ENCODE measurements at regions not wholly inside any gene's neighbourhood (a gene's known extent, or its start where the extent isn't known, plus 50 kb on each side); places are given as distances from the start of the nearest gene placed in this dataset.

DNA sequence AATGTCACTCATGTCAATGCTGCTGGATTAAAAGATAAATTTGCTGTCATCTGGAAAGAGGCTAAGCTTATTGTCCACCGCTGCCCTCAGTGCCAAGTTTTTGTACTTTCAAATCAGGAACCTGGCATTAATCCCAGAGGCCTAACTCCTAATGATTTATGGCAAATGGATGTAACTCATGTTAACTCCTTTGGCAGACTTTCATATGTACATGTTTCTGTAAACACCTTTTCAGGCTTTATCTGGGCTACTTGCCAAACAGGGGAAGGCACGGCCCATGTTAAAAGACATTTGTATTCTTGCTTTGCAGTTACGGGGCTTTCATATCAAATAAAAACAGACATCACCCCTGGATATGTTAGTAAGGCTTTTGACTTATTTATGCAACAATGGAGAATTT lies 608.0 kb upstream of the ACO1 start:
- H3K27ac Mint-ChIP-seq = no peak overlapping the region
- H3K4me3 Mint-ChIP-seq = no peak overlapping the region
- H3K27me3 Mint-ChIP-seq = peaks cover 3 to 4% of the 10 kb centered on the region in 2 donors
- Histone ChIP-seq H3K4me1 (ENCODE audit: control insufficient read depth in 1 of 2, extremely low read depth in 1 of 2, insufficient read depth in 2 of 2, low read length in 2 of 2) (no peaks in the 10 kb centered on the region), H3K27ac (ENCODE audit: low read length) (no peak overlapping the region), H3K27me3 (replicated peaks in 1 of 2; ENCODE audit: control insufficient read depth in 2 of 2, extremely low read depth in 1 of 2, insufficient read depth in 2 of 2, low read length in 1 of 2) (no peaks in the 10 kb centered on the region), H3K36me3 (ENCODE audit: control insufficient read depth in 2 of 2, extremely low read depth in 1 of 2, insufficient read depth in 1 of 2, low read length in 1 of 2) (no peaks in the 10 kb centered on the region), H3K9me3 (no peaks in the 10 kb centered on the region), H3K4me3 (ENCODE audit: control insufficient read depth in 1 of 2, extremely low read depth in 1 of 2, low read length in 1 of 2) (no peak overlapping the region)
- peaks cover 21 to 40% (median 24%) of the 10 kb centered on the region in 3 donors for H3K9me3 Mint-ChIP-seq
- DNase-seq = no peak
- ChIA-PET CTCF (no interaction called here), POLR2A (no interaction called here)
- H3K36me3 Mint-ChIP-seq = peaks cover 2% of the 10 kb centered on the region
- WGBS (ENCODE audit: insufficient coverage) = no CpG with 5 or more reads among the region's 3 CpGs
- H3K4me1 Mint-ChIP-seq = no peaks in the 10 kb centered on the region
- ATAC-seq (replicated peaks in 1 of 4) = no peak

DNA sequence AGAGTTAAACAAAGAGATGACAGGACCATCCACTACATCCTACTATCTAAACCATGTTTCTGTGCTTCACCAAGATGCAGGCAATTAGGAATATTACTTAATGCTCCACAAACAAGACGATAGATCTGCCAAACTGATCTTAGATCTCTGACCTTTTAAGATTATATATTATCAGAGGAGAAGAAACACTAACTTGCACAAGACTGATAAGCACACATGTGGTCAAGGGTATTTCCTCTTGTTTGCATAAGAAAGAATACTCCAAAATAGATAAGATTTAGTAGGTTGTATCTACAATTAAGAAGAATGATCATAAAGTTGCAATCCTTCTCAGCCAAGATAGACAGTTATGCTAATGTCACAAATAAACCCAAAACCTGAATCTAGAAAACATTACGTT lies 601.0 kb upstream of the ACO1 start:
- no CpG with 5 or more reads among the region's 2 CpGs for WGBS (ENCODE audit: insufficient coverage)
- DNase-seq (no peak), ATAC-seq (replicated peaks in 1 of 4) (no peak)
- Mint-ChIP-seq H3K27me3 (peaks cover 0 to 5% of the 10 kb centered on the region in 2 donors), H3K36me3 (peaks cover 7% of the 10 kb centered on the region), H3K4me1 (peaks cover 0 to 6% (median 2%) of the 10 kb centered on the region in 3 donors), H3K27ac (no peak overlapping the region), H3K4me3 (no peak overlapping the region), H3K9me3 (peaks cover 12 to 35% (median 15%) of the 10 kb centered on the region in 3 donors)
- Histone ChIP-seq H3K4me1 (ENCODE audit: control insufficient read depth in 1 of 2, extremely low read depth in 1 of 2, insufficient read depth in 2 of 2, low read length in 2 of 2) (no peaks in the 10 kb centered on the region), H3K36me3 (ENCODE audit: control insufficient read depth in 2 of 2, extremely low read depth in 1 of 2, insufficient read depth in 1 of 2, low read length in 1 of 2) (no peaks in the 10 kb centered on the region), H3K27me3 (replicated peaks in 1 of 2; ENCODE audit: control insufficient read depth in 2 of 2, extremely low read depth in 1 of 2, insufficient read depth in 2 of 2, low read length in 1 of 2) (no peaks in the 10 kb centered on the region), H3K4me3 (ENCODE audit: control insufficient read depth in 1 of 2, extremely low read depth in 1 of 2, low read length in 1 of 2) (no peak overlapping the region), H3K27ac (ENCODE audit: low read length) (no peak overlapping the region), H3K9me3 (no peaks in the 10 kb centered on the region)
- CTCF ChIA-PET = no interaction called here
- POLR2A ChIA-PET = no interaction called here

DNA sequence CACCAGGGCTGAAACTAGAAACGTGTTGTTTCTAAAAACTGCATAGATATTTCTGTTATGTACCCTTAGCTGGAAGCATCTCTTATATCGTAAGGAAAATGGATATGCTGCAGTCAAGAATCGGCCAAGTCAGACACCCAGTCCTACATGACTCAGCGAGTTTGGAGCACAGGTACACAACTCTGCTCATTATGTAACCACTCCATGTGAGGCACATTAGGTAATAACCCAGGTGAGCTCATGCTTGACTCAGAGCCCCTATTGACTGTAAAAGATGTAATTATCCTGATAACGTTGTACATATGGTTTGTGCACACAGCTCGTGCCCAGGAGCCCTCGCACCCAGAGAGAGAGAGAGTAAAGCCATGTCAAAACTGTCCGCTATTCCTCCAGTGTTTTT lies 593.7 kb upstream of the ACO1 start:
- Histone ChIP-seq H3K4me3 (ENCODE audit: control insufficient read depth in 1 of 2, extremely low read depth in 1 of 2, low read length in 1 of 2) (no peak overlapping the region), H3K36me3 (ENCODE audit: control insufficient read depth in 2 of 2, extremely low read depth in 1 of 2, insufficient read depth in 1 of 2, low read length in 1 of 2) (no peaks in the 10 kb centered on the region), H3K4me1 (ENCODE audit: control insufficient read depth in 1 of 2, extremely low read depth in 1 of 2, insufficient read depth in 2 of 2, low read length in 2 of 2) (no peaks in the 10 kb centered on the region), H3K27me3 (replicated peaks in 1 of 2; ENCODE audit: control insufficient read depth in 2 of 2, extremely low read depth in 1 of 2, insufficient read depth in 2 of 2, low read length in 1 of 2) (no peaks in the 10 kb centered on the region), H3K9me3 (no peaks in the 10 kb centered on the region), H3K27ac (ENCODE audit: low read length) (no peak overlapping the region)
- ATAC-seq (replicated peaks in 1 of 4) (no peak), DNase-seq (no peak)
- Mint-ChIP-seq H3K9me3 (no peaks in the 10 kb centered on the region), H3K4me3 (no peak overlapping the region), H3K27me3 (peaks cover 0 to 1% of the 10 kb centered on the region in 2 donors), H3K36me3 (no peaks in the 10 kb centered on the region), H3K4me1 (no peaks in the 10 kb centered on the region), H3K27ac (no peak overlapping the region)
- ChIA-PET POLR2A (no interaction called here), CTCF (no interaction called here)
- 88% methylated on average over 3 of the region's 8 CpGs for WGBS (ENCODE audit: insufficient coverage)

DNA sequence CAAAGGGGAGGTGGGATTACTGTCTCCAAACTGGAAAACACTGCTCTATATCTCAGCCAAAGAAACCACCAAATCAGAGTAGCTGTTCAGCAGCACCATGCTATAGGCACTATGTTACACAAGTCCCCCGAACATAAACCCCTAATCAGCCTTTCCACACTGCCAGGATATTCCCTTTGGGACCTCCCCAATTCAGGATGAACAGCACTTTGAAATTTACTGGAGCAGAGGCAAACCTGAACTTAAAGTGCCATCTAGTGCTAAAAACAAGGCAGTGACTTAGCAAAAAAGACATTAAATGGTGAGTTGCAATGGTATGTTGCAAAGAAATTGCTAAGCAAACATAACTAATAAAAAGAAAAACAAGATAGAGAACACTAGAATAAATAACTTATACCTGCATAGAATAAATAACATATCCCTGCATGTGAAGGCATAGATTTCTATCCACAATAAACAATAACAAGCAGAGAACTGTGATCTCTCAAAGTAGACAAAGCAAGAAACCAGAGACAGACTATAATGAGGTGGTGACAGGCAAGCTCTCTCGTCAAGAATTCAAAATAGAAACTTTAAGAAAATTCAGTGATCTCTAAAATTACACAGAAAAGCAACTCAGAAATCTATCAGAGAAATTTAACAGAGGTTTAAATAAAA lies 584.4 kb upstream of the ACO1 start:
- H3K27me3 ChIP-seq (replicated peaks in 1 of 2; ENCODE audit: control insufficient read depth in 2 of 2, extremely low read depth in 1 of 2, insufficient read depth in 2 of 2, low read length in 1 of 2) = no peaks in the 10 kb centered on the region
- Mint-ChIP-seq H3K36me3 (no peaks in the 10 kb centered on the region), H3K27me3 (no peaks in the 10 kb centered on the region), H3K9me3 (no peaks in the 10 kb centered on the region), H3K4me1 (peaks cover 12 to 18% (median 12%) of the 10 kb centered on the region in 3 donors), H3K27ac (peak overlapping the region in 1 of 2 donors; percentile 7), H3K4me3 (no peak overlapping the region)
- no peak overlapping the region for H3K4me3 ChIP-seq (ENCODE audit: control insufficient read depth in 1 of 2, extremely low read depth in 1 of 2, low read length in 1 of 2)
- H3K27ac ChIP-seq (ENCODE audit: low read length) = no peak overlapping the region
- DNase-seq (peak in 2 of 35 experiments; percentile 4 to 42), ATAC-seq (replicated peaks in 1 of 4) (peak in 1 of 4 experiments; percentile 40)
- H3K36me3 ChIP-seq (ENCODE audit: control insufficient read depth in 2 of 2, extremely low read depth in 1 of 2, insufficient read depth in 1 of 2, low read length in 1 of 2) = no peaks in the 10 kb centered on the region
- POLR2A ChIA-PET = interaction anchor here in 1 of 2 donors (0.6 kb wide), 1 partner anchor 1410 kb away, joined by 3 read pairs; no protein-coding TSS in a partner anchor
- CTCF ChIA-PET = interaction anchor here in 1 of 2 donors (1.2 kb wide), 1 partner anchor 10 kb away, joined by 3 read pairs; no protein-coding TSS in a partner anchor
- H3K9me3 ChIP-seq = no peaks in the 10 kb centered on the region
- no CpG with 5 or more reads among the region's 2 CpGs for WGBS (ENCODE audit: insufficient coverage)
- no peaks in the 10 kb centered on the region for H3K4me1 ChIP-seq (ENCODE audit: control insufficient read depth in 1 of 2, extremely low read depth in 1 of 2, insufficient read depth in 2 of 2, low read length in 2 of 2)

DNA sequence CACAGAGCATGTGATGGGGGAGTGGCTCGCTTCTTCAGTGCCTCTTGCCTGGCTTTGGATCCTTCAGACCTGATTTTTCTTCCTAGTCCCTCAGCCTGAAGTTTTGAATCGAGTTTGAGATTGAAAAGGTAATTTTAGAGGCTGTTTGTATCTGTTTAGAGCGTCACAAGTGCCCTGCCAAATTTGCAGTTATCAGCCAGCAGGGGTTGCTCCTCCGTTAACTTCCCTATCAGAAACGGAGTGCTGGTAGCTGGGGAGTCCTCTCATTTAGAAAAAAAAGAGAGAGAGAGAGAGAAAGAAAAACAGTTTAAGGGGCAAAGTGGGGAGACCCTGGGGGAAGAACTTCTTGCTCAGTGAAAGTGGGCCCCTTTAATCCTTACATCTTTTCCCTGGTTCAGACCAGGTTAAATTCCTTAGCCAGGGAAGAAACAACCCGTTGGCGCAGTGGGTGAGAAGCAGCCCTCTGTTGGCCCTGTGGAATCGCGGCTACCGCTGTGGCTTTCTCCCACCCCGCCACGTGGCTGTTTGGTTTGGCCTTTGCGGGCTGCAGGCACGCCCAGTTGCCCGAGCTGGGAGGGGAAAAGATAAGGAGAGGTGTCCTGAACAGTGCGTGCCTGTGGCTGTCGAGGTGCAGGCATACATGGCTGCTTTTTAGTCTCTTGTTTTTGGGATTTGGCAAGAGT lies 576.7 kb upstream of the ACO1 start:
- H3K4me3 Mint-ChIP-seq = no peak overlapping the region
- 75% methylated on average over 16 of the region's 17 CpGs for WGBS (ENCODE audit: insufficient coverage)
- CTCF ChIA-PET = no interaction called here
- no peak for DNase-seq
- no peaks in the 10 kb centered on the region for H3K36me3 Mint-ChIP-seq
- no peaks in the 10 kb centered on the region for H3K36me3 ChIP-seq (ENCODE audit: control insufficient read depth in 2 of 2, extremely low read depth in 1 of 2, insufficient read depth in 1 of 2, low read length in 1 of 2)
- H3K27ac ChIP-seq (ENCODE audit: low read length) = no peak overlapping the region
- POLR2A ChIA-PET = no interaction called here
- no peak for ATAC-seq (replicated peaks in 1 of 4)
- H3K9me3 ChIP-seq = no peaks in the 10 kb centered on the region
- H3K9me3 Mint-ChIP-seq = no peaks in the 10 kb centered on the region
- no peaks in the 10 kb centered on the region for H3K4me1 Mint-ChIP-seq
- no peaks in the 10 kb centered on the region for H3K4me1 ChIP-seq (ENCODE audit: control insufficient read depth in 1 of 2, extremely low read depth in 1 of 2, insufficient read depth in 2 of 2, low read length in 2 of 2)
- H3K27me3 ChIP-seq (replicated peaks in 1 of 2; ENCODE audit: control insufficient read depth in 2 of 2, extremely low read depth in 1 of 2, insufficient read depth in 2 of 2, low read length in 1 of 2) = peaks cover 0 to 11% of the 10 kb centered on the region in 2 experiments
- H3K4me3 ChIP-seq (ENCODE audit: control insufficient read depth in 1 of 2, extremely low read depth in 1 of 2, low read length in 1 of 2) = no peak overlapping the region
- no peak overlapping the region for H3K27ac Mint-ChIP-seq
- H3K27me3 Mint-ChIP-seq = peaks cover 12 to 20% of the 10 kb centered on the region in 2 donors

DNA sequence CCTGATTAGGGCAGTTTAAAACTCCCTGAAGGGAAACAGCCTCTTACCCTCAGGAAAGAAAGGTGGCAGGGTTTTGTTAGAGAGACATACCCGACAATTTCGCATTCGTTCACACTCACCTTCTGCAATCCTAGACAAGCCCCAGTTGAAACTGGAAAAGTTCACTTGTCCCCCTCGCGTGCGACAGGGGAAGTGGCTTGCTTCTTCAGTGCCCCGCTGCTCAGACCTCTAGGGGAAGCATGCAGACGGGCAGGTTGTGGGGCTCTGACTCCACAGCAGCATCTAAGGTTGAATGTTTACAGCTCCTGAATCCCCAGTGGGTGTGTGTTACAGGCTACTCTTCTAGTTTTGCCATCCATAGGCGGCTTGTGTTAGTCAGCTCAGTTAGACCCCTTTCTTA lies 575.7 kb upstream of the ACO1 start:
- H3K27me3 Mint-ChIP-seq = peaks cover 12 to 20% of the 10 kb centered on the region in 2 donors
- CTCF ChIA-PET = no interaction called here
- DNase-seq (no peak), ATAC-seq (replicated peaks in 1 of 4) (no peak)
- Histone ChIP-seq H3K9me3 (no peaks in the 10 kb centered on the region), H3K4me3 (ENCODE audit: control insufficient read depth in 1 of 2, extremely low read depth in 1 of 2, low read length in 1 of 2) (no peak overlapping the region), H3K36me3 (ENCODE audit: control insufficient read depth in 2 of 2, extremely low read depth in 1 of 2, insufficient read depth in 1 of 2, low read length in 1 of 2) (no peaks in the 10 kb centered on the region), H3K4me1 (ENCODE audit: control insufficient read depth in 1 of 2, extremely low read depth in 1 of 2, insufficient read depth in 2 of 2, low read length in 2 of 2) (no peaks in the 10 kb centered on the region), H3K27me3 (replicated peaks in 1 of 2; ENCODE audit: control insufficient read depth in 2 of 2, extremely low read depth in 1 of 2, insufficient read depth in 2 of 2, low read length in 1 of 2) (peaks cover 0 to 11% of the 10 kb centered on the region in 2 experiments), H3K27ac (ENCODE audit: low read length) (no peak overlapping the region)
- 61% methylated on average over 8 of the region's 9 CpGs for WGBS (ENCODE audit: insufficient coverage)
- no peak overlapping the region for H3K4me3 Mint-ChIP-seq
- no peaks in the 10 kb centered on the region for H3K4me1 Mint-ChIP-seq
- no peak overlapping the region for H3K27ac Mint-ChIP-seq
- no peaks in the 10 kb centered on the region for H3K36me3 Mint-ChIP-seq
- POLR2A ChIA-PET = no interaction called here
- no peaks in the 10 kb centered on the region for H3K9me3 Mint-ChIP-seq

All from T-cell (primary cell).